DMS 273 (cell line): ENCODE measurements at regions not wholly inside any gene's neighbourhood (a gene's known extent, or its start where the extent isn't known, plus 50 kb on each side); places are given as distances from the start of the nearest gene placed in this dataset.
A peak's percentile ranks its signal among the peaks of the same experiment; 100 is the strongest.
"Not testable (repeated sequence)": the region's sequence is repeated elsewhere in the genome, so short reads cannot be mapped to it uniquely, and the experiment has no call there.

Source experiments
- DNase-seq: peaks from one replicate; lab custom pipeline; 2025; ENCODE audit not compliant: unreplicated experiment; lab: John Stamatoyannopoulos, UW

GRCh38 chr1:184821658-184822057 lies 67.0 kb upstream of the EDEM3 start:
- DNase-seq: no peak

GRCh38 chr1:184820956-184821355 lies 66.3 kb upstream of the EDEM3 start:
- no peak for DNase-seq

GRCh38 chr1:184820218-184820750 lies 65.6 kb upstream of the EDEM3 start:
- DNase-seq: peak; percentile 24

- DNase-seq: no peak
Measured at GRCh38 chr1:184818646-184819045, 64.0 kb upstream of the EDEM3 start.

- not testable (repeated sequence) for DNase-seq
Measured at GRCh38 chr1:184817003-184817402, 62.3 kb upstream of the EDEM3 start.

- peak; percentile 31 for DNase-seq
Measured at GRCh38 chr1:184813528-184814089, 59.0 kb upstream of the EDEM3 start.

GRCh38 chr1:184811439-184812111 lies 56.9 kb upstream of the EDEM3 start:
- no peak for DNase-seq

GRCh38 chr1:184810735-184811343 lies 56.2 kb upstream of the EDEM3 start:
- no peak for DNase-seq

GRCh38 chr1:184806296-184806721 lies 51.7 kb upstream of the EDEM3 start:
- DNase-seq: no peak

- peak; percentile 88 for DNase-seq
Measured at GRCh38 chr1:184805667-184806295, 51.1 kb upstream of the EDEM3 start.
